GM19351 (cell line): ENCODE measurements at regions not wholly inside any gene's neighbourhood (a gene's known extent, or its start where the extent isn't known, plus 50 kb on each side); places are given as distances from the start of the nearest gene placed in this dataset.
"Not testable (repeated sequence)": the region's sequence is repeated elsewhere in the genome, so short reads cannot be mapped to it uniquely, and the experiment has no call there.

Experiments
- ATAC-seq: cut with Tn5 transposase; IDR thresholded peaks from one replicate; pipeline ENCODE4 v1.9.1; 2021; ENCODE audit warnings: mild to moderate bottlenecking, moderate library complexity; ENCODE audit not compliant: unreplicated experiment

GRCh38 chr1:58072450-58072849 lies 474.1 kb downstream of the OMA1 start:
- ATAC-seq: no peak

GRCh38 chr1:58067082-58067481 lies 479.4 kb downstream of the OMA1 start:
- no peak for ATAC-seq

- ATAC-seq: no peak
Observed at GRCh38 chr1:58065520-58065919, 481.0 kb downstream of the OMA1 start.

GRCh38 chr1:58064166-58064565 lies 482.4 kb downstream of the OMA1 start:
- ATAC-seq: no peak

GRCh38 chr1:58063095-58063494 lies 483.4 kb downstream of the OMA1 start:
- ATAC-seq: no peak

- no peak for ATAC-seq
Observed at GRCh38 chr1:58062635-58063034, 483.9 kb downstream of the OMA1 start.

- no peak for ATAC-seq
Observed at GRCh38 chr1:58060559-58061170, 485.9 kb downstream of the OMA1 start.

GRCh38 chr1:58059789-58060188 lies 486.7 kb downstream of the OMA1 start:
- no peak for ATAC-seq

GRCh38 chr1:58058323-58058722 lies 488.2 kb downstream of the OMA1 start:
- ATAC-seq: no peak

GRCh38 chr1:58057826-58058225 lies 488.7 kb downstream of the OMA1 start:
- no peak for ATAC-seq

GRCh38 chr1:58051187-58051586 lies 495.3 kb downstream of the OMA1 start:
- ATAC-seq: not testable (repeated sequence)

GRCh38 chr1:58047265-58047858 lies 499.2 kb downstream of the OMA1 start:
- peak; percentile 85 for ATAC-seq

GRCh38 chr1:58045094-58045705 lies 501.3 kb downstream of the OMA1 start:
- ATAC-seq: no peak

GRCh38 chr1:58041621-58042020 lies 504.9 kb downstream of the OMA1 start:
- no peak for ATAC-seq

GRCh38 chr1:58038574-58038973 lies 508.0 kb downstream of the OMA1 start:
- ATAC-seq: peak; percentile 5

GRCh38 chr1:58035523-58035922 lies 511.0 kb downstream of the OMA1 start:
- no peak for ATAC-seq

GRCh38 chr1:58033311-58033710 lies 513.2 kb downstream of the OMA1 start:
- no peak for ATAC-seq

- ATAC-seq: no peak
Observed at GRCh38 chr1:58032611-58033073, 513.9 kb downstream of the OMA1 start.

- no peak for ATAC-seq
Observed at GRCh38 chr1:58031416-58031815, 515.1 kb downstream of the OMA1 start.

GRCh38 chr1:58030456-58030855 lies 516.1 kb downstream of the OMA1 start:
- ATAC-seq: no peak

- ATAC-seq: no peak
Observed at GRCh38 chr1:58017641-58018040, 528.9 kb downstream of the OMA1 start.

- ATAC-seq: no peak
Observed at GRCh38 chr1:58013237-58013636, 533.3 kb downstream of the OMA1 start.
